GM19238 (cell line): ENCODE measurements at regions not wholly inside any gene's neighbourhood (a gene's known extent, or its start where the extent isn't known, plus 50 kb on each side); places are given as distances from the start of the nearest gene placed in this dataset.
"Not testable (repeated sequence)": the region's sequence is repeated elsewhere in the genome, so short reads cannot be mapped to it uniquely, and the experiment has no call there.

Source experiments
- DNase-seq: peaks from one replicate; pipeline ENCODE4 v3.0.0; 2011; ENCODE audit warnings: low spot score; ENCODE audit not compliant: insufficient read length

- no peak for DNase-seq
These were observed 92.8 kb upstream of the IFNGR1 start for GRCh38 chr6:137311940-137312339.

- DNase-seq = no peak
These were observed 90.0 kb upstream of the IFNGR1 start for GRCh38 chr6:137309078-137309762.

- no peak for DNase-seq
These were observed 88.1 kb upstream of the IFNGR1 start for GRCh38 chr6:137307163-137307854.

- DNase-seq = no peak
These were observed 86.5 kb upstream of the IFNGR1 start for GRCh38 chr6:137305691-137306090.

- DNase-seq = no peak
These were observed 85.0 kb upstream of the IFNGR1 start for GRCh38 chr6:137304020-137304780.

- DNase-seq = no peak
These were observed 84.3 kb upstream of the IFNGR1 start for GRCh38 chr6:137303441-137303840.

GRCh38 chr6:137299681-137300080, 80.5 kb upstream of the IFNGR1 start:
- DNase-seq = no peak

GRCh38 chr6:137297887-137298286, 78.7 kb upstream of the IFNGR1 start:
- no peak for DNase-seq

- DNase-seq = not testable (repeated sequence)
These were observed 73.1 kb upstream of the IFNGR1 start for GRCh38 chr6:137292326-137292725.

- DNase-seq = no peak
These were observed 72.3 kb upstream of the IFNGR1 start for GRCh38 chr6:137291441-137291840.

- no peak for DNase-seq
These were observed 71.5 kb upstream of the IFNGR1 start for GRCh38 chr6:137290601-137291261.

- no peak for DNase-seq
These were observed 67.7 kb upstream of the IFNGR1 start for GRCh38 chr6:137286916-137287315.

- no peak for DNase-seq
These were observed 67.2 kb upstream of the IFNGR1 start for GRCh38 chr6:137286368-137286767.

- no peak for DNase-seq
These were observed 65.6 kb upstream of the IFNGR1 start for GRCh38 chr6:137284811-137285110.

- peak; percentile 9 for DNase-seq
These were observed 65.0 kb upstream of the IFNGR1 start for GRCh38 chr6:137283940-137284810.

GRCh38 chr6:137283080-137283479, 63.9 kb upstream of the IFNGR1 start:
- DNase-seq = no peak

- no peak for DNase-seq
These were observed 63.1 kb upstream of the IFNGR1 start for GRCh38 chr6:137282254-137282653.

- DNase-seq = not testable (repeated sequence)
These were observed 60.1 kb upstream of the IFNGR1 start for GRCh38 chr6:137279279-137279678.

- no peak for DNase-seq
These were observed 58.9 kb upstream of the IFNGR1 start for GRCh38 chr6:137277971-137278637.

GRCh38 chr6:137272403-137272802, 53.2 kb upstream of the IFNGR1 start:
- DNase-seq = no peak
